ENCODE measurements at regions not wholly inside any gene's neighbourhood (a gene's known extent, or its start where the extent isn't known, plus 50 kb on each side); places are given as distances from the start of the nearest gene placed in this dataset.

GRCh38 chr6:92196325-92196724 lies 1223.0 kb downstream of the EPHA7 start:
- TF ChIP-seq CHD2 (IDR thresholded peaks at IDR 0.05; ENCODE audit: low read length) (no peak), CHD1 (IDR thresholded peaks at IDR 0.05; ENCODE audit: low read depth, low read length) (no peak), YY1 (IDR thresholded peaks at IDR 0.05; ENCODE audit: low read depth, low read length) (no peak), SIN3A (conservative IDR thresholded peaks at IDR 0.05 in 1 of 2, IDR thresholded peaks at IDR 0.05 in 1 of 2; ENCODE audit: low read depth in 1 of 2, low read length in 2 of 2) (no peak), EP300 (IDR thresholded peaks at IDR 0.05; ENCODE audit: borderline replicate concordance in 1 of 2, low read depth in 2 of 2, low read length in 2 of 2) (no peak), CEBPB (IDR thresholded peaks at IDR 0.05; ENCODE audit: low read depth, low read length) (no peak)
- TF ChIP-seq, protein P1, sequence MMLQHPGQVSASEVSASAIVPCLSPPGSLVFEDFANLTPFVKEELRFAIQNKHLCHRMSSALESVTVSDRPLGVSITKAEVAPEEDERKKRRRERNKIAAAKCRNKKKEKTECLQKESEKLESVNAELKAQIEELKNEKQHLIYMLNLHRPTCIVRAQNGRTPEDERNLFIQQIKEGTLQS (IDR thresholded peaks at IDR 0.05; ENCODE audit: insufficient read depth, low read depth, low read length), result no peak
- TF ChIP-seq, protein P2, sequence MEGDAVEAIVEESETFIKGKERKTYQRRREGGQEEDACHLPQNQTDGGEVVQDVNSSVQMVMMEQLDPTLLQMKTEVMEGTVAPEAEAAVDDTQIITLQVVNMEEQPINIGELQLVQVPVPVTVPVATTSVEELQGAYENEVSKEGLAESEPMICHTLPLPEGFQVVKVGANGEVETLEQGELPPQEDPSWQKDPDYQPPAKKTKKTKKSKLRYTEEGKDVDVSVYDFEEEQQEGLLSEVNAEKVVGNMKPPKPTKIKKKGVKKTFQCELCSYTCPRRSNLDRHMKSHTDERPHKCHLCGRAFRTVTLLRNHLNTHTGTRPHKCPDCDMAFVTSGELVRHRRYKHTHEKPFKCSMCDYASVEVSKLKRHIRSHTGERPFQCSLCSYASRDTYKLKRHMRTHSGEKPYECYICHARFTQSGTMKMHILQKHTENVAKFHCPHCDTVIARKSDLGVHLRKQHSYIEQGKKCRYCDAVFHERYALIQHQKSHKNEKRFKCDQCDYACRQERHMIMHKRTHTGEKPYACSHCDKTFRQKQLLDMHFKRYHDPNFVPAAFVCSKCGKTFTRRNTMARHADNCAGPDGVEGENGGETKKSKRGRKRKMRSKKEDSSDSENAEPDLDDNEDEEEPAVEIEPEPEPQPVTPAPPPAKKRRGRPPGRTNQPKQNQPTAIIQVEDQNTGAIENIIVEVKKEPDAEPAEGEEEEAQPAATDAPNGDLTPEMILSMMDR (IDR thresholded peaks at IDR 0.05; ENCODE audit: control extremely low read depth in 1 of 3, insufficient read depth in 1 of 3, low read depth in 1 of 3, low read length in 3 of 3), result no peak

Data from H1 (cell line).